Left lobe of liver (tissue), 2 donors: ENCODE measurements at regions not wholly inside any gene's neighbourhood (a gene's known extent, or its start where the extent isn't known, plus 50 kb on each side); places are given as distances from the start of the nearest gene placed in this dataset.
A peak's percentile ranks its signal among the peaks of the same experiment; 100 is the strongest.
"Not testable (repeated sequence)": the region's sequence is repeated elsewhere in the genome, so short reads cannot be mapped to it uniquely, and the experiment has no call there.

Source experiments
- ATAC-seq: fragments of 200-7000 bp; cut with Tn5 transposase; one replicate; pipeline ENCODE4 v1.9.1; 2020; ENCODE audit warnings: mild to moderate bottlenecking, moderate library complexity
- DNase-seq: peaks from one replicate; pipeline ENCODE4 v3.0.0-alpha.2; 2020; ENCODE audit warnings: low spot score
- donor health status: DM: no; HTN: no; CAD: no; lungs with moderate emphysema.
- donor health status: DM: no; HTN: yes; CAD: no.

DNA sequence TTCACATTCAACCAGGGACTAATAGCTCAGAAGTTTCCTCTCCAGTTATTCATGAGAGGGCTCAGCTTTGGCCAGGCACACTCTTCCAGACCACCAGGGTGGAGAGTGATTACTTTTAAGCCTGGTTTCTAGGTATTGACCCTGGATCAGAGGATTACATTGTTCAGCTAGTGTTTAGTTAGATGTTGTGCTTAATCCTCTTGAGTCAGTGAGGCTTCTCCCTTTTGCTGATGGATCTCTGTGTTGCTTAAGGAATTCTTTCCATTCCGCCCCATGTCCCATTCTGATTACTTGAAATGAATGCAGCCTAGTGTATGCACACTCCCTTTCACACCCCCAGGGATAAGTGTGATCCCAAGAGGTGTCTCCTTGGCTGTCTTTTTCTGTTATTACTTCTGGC, 271.7 kb upstream of the ANO5 start:
- ATAC-seq = no peak
- no peak for DNase-seq

DNA sequence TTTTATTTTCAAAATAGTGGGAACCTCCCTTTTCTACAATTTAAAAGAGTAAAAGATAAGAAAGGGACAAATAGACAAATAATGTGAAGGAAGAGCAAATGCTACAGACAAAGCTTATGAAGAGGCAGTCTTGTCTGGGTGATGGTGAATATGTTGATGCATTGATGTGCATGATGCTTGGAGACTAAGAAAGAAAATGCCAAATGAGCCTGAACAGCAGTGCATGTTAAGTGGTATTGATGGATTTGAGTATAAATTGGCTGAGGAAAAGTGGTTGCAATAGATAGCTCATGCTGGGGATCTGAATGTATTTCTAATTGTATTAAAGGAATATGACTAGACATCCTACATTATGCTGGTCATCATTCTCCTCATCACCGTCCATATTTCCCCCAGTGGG, 268.6 kb upstream of the ANO5 start:
- no peak for DNase-seq
- no peak for ATAC-seq

DNA sequence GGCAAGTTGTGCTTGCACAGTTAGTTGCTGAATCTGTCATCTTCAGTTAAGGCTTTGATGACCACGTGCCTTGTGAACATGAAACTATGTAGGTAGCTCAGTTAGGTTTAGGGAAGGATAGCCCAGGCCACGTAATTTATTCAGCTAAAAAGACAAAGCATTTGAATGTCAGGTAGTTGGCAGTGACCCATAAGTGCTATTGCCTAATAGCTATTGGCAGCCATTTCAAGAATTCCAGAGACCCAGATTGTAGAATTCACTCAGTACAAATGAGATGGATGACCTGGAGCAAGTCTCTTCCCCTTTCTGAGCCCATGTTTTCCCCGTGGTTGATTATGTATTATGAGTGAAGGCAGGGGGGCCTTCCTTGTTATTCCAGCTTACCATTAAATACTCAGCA, 265.3 kb upstream of the ANO5 start:
- no peak for ATAC-seq
- no peak for DNase-seq

DNA sequence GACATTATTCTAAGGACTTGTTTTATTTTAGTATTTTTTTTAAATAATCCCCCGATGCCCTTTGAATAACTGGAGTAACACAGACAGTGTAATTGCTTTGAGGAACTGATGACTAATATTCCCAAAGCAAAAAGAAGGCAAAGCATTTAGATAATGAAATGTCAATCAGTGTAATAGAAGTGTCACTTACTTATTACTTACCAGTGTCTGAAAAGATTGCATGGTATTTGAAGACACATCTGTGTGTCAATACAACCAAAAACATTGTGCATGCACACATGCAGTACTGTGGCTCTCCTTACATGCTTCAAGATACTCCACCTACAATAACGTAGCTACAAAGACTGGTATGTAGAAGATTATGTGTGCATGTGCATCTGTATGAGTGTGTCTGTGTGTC, 264.0 kb upstream of the ANO5 start:
- ATAC-seq (no peak), DNase-seq (no peak)

DNA sequence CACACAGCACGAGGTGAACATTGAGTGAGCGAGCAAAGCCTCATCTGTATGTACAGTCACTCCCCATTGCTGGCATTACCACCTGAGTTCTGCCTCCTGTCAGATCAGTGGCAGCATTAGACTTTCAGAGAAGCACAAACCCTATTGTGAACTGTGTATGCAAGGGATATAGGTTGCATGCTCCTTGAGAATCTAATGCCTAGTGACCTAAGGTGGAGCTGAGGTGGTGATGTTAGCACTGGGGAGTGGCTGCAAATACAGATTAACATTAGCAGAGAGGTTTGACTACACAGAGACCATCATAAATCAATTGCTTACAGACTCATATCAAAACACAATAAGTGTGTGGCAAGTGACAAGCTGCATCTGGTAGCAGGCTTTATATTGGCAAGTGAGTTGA, 262.5 kb upstream of the ANO5 start:
- DNase-seq = no peak

DNA sequence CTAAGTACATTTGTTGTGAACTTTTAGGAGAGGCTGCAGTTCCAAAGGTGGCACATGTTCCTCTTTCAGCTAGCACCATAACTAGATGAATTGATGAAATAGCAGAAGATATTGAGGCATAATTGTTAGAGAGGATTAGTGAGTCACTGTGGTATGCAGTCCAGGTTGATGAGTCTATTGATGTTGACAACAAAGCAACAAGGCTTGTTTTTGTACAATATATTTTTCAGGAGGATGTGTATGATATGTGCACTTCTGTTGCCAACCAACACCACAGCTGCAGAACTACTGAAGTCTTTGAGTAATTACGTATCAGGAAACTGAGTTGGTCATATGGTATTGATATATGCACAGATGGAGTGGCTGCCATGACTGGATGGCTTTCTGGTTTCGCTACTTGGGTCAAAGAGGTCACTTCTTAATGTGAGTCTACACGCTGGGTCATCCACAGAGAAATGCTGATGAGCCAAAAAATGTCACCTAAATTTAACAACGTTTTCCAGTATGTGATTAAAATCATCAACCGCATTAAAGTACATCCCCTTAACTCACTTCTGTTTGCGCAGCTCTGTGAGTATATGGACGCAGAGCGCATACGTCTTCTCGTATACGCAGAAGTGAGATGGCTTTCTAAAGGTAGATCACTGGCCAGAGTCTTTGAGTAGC, 261.3 kb upstream of the ANO5 start:
- no peak for ATAC-seq
- no peak for DNase-seq

More for the DNA sequence above, 262.5 kb upstream of the ANO5 start:
- no peak for ATAC-seq

DNA sequence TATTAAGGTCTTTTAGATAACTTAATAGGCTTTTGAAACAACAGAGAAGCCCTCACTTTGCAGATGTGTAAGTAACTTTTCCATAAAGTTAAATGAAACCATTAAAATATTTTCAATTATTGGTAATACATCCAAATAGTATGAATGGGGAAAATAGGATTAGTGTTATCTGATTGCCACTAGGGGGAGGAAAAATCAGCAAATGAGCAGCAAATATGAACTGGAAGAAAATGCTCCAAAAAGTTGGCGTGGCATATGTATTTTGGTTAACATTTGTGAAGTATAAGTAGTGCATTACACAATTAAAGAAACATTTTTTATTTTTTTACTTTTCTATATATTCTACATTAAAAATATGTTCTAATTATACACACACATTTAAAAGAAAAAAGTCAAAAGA, 259.8 kb upstream of the ANO5 start:
- ATAC-seq = peak; percentile 56

DNA sequence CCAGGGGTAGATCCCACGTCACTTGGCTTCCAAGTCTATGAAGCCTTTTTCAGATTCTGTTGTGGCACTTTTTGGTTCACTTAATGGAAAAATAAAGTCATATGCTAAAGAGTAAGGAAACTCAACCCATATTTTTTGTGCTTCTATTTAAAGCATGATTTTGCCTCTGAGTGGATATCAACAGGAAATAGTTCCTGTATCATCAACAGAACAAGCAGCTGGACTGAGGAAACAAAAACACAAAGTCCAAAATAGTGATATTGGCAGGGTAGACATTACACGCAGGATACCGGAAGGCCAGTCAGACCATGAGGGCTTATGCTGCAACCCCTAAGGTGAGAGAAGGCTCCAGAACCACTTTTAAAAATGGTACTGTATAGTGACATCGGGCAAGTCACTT, 248.3 kb upstream of the ANO5 start:
- DNase-seq = no peak

More for the DNA sequence above, 259.8 kb upstream of the ANO5 start:
- DNase-seq = no peak

DNA sequence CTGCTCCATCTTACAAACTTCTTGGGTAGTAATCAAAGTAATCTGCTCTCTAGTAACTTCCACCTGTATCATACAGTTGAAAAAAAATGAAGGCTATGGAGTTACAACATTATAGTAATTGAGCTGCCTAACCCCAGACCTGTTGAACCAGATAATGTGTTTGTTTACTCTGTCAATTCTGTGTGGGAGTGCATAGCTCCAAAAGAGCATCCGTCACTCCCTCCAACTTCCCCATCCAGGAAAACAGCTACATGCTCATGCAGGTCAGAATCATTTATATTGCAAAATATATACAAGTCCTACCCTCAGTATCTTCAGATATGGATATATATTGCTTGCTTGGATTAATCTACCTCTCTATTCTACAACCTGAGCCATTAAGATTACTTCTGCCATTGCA, 244.0 kb upstream of the ANO5 start:
- ATAC-seq = no peak
- no peak for DNase-seq

More for the DNA sequence above, 248.3 kb upstream of the ANO5 start:
- ATAC-seq = peak; percentile 57

DNA sequence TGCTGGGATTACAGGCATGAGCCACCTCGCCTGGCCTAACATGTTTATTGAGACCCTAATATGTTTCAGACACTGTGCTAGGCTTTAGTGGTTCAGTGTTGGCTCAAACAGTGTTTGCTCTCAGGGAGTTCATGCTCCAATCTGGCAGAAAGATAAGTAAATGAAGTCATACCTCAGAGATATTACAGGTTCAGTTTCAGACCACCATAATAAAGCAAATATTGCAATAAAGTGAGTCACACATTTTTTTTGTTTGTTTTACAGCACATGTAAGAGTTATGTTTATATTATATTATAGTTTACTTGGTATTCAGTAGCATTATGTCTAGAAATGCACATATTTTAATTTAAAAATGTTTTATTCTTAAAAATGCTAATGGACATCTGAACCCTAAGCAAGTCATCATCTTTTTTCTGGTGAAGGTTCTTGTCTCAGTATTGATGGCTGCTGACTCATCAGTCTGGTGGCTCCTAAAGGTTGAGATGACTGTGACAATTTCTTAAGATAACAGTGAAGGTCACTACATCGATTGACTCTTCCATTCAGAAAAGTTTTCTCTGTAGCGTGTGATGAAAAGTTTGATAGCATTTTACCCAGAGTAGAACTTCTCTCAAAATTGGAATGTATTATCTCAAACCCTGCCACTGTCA, 243.0 kb upstream of the ANO5 start:
- DNase-seq = no peak

DNA sequence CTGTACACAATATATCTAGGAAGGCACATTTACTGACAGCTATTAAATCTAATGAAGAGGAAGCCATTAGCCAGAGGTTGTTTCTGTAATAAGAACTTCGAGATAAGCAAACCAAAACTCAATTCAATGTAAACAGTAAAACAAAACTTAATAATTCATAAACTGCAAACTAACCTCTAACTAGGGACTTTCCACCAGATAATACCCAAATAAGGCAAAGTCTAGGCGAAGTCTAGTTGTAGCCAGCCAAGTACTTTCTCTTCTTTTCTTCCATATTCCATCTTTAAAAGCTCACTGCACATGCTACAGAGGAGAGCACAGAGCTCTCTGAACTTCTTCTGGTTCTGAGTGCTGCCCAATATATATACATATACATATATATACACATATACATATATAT, 229.9 kb upstream of the ANO5 start:
- no peak for ATAC-seq
- no peak for DNase-seq

More for the DNA sequence above, 243.0 kb upstream of the ANO5 start:
- no peak for ATAC-seq

DNA sequence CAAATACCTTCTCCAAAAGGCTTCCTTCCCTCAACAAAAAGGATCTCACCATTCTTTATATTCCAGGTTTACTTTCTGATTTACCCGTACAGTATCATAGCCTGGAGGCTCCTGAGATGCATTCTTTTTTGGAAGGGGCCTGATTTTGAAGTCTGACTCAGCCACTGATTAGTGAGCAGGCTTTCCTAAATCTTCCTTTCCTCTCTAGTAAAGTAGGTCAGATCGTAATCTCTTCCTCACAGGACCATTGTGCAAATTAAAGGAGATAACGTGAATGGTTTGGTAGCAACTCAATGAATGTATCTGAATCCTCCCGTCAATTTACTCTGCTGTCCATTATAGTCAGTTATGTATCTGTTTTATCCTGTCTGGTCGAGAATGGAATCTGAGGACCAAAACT, 227.7 kb upstream of the ANO5 start:
- ATAC-seq = no peak
- DNase-seq = no peak

DNA sequence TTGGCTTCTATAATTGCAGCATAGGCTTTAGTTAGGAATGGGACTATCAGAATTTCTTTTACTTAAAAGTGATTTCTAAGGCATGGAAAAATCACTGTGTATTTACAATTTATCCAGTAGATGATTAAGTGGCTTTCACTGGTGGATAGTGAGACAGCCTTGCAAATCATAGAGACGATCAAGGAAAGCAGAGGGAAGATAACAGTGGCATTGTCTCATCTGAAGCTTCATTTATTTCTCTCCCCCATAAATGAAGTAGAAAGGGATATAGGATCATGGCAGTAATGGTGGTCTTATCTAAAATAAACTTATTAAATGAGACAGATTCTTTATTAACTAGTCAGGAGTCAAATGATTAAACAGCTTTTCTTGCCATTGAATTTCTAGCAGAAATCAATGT, 224.2 kb upstream of the ANO5 start:
- no peak for ATAC-seq
- no peak for DNase-seq

DNA sequence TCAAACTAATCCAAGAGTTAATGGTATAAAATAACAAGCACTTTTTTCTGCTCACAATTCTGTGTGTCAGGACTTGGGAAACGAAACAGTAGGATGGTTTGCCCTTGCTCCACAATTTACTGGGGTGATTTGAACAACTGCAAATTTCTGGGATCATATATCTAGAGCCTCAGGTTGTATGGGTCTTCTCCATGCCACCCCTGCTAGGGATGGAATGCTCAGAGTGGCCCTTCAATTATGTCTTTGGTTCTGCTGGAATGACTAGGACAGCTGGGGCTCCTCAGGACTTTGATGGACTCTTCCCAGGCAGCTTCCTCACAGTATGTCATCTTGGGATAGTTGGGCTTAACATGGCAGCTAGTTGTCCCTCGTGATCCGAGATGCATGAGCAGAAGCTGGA, 223.0 kb upstream of the ANO5 start:
- DNase-seq (no peak), ATAC-seq (no peak)

DNA sequence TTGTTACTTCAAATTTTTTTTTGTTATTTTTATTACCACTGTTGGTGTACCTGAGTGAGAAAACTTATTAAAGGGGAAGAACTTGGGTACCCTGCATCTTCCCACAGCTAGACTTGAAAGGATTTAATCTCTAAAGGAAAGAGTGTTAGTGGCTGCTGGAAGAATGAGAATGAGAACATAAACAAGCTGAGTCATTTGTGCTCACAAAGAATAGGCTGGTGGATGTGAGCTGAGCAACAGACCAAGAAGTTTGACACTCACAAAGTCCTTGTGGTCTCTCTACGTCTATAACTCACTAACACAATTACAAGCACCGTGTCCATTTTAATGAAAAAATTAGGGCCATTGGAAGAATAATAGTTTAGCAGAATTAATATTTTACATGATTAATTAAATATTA, 217.6 kb upstream of the ANO5 start:
- DNase-seq (no peak), ATAC-seq (no peak)

DNA sequence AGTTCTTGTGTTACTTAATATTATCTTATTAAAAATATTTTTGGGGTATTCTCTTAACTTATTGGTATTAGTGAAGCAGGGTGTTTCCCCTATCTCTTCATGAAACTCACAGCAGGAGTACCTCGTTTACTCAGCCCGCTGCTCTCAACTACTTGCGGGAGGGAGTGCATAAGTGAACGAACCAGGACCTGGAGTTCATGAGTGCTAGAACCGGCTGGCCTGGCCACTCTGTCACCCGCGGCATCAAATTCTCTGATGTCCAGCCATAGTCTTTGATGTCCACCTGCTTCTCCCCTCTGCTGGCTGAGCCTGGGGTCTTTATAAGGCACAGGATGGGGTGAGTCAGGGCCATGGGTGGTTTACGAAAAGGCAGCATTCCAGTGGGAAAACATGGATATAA, 216.7 kb upstream of the ANO5 start:
- DNase-seq = no peak

DNA sequence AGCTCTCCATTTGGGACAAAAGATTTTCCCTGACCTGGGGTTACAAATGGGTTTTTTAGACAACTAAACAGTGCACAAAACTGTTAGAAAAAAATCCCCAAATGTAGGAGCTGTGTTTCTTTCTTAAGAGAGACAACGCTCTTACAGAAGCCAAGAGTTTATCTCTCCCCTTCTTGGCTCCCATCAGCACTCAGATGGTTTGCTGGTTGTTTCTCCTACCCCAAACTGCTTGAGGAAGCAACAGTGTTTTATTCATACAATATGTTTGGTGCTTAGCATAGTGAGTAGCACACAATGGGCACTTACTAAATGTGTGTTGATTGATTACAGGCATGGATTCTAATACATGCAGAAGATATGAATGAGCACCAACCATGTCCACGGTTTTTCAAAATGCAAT, 209.5 kb upstream of the ANO5 start:
- no peak for ATAC-seq

More for the DNA sequence above, 216.7 kb upstream of the ANO5 start:
- no peak for ATAC-seq

DNA sequence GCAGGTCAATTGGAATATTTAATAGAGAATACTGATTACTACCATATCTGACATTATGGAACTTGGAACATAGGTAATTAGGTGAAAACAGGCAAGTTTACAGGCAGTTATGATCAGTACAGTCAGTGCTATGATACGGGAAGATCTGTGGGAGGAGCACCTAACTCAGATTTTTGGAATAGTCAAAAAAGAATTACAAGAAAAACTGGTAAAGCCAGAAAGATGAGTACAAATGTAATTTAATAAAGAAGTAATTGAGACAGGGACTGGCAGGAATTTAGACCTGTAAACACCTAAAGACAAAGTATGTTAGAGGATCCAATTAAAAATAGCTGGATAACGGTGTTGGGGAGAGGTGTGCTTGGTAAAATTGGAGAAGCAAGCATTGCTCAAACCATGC, 206.5 kb upstream of the ANO5 start:
- ATAC-seq (no peak), DNase-seq (no peak)

More for the DNA sequence above, 209.5 kb upstream of the ANO5 start:
- DNase-seq = no peak

DNA sequence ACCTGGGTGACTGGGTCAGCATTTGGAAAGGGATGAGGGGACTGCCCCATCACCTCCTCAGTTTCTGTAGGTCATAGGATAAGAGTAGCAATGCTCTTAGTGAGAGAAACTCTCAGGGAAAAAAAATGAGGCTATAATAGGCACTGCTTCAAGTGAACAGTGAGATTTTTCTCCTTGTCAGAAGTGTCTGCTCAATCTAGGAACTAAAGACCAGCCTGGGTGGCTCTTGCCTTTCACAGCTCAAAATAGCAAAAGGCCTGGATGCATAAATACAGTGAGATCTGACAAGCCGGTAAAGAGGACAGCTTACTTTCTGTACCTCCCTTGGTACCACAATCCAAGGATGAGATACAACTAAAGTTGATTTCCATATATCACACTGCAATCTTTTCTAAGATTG, 205.6 kb upstream of the ANO5 start:
- no peak for ATAC-seq
- no peak for DNase-seq

DNA sequence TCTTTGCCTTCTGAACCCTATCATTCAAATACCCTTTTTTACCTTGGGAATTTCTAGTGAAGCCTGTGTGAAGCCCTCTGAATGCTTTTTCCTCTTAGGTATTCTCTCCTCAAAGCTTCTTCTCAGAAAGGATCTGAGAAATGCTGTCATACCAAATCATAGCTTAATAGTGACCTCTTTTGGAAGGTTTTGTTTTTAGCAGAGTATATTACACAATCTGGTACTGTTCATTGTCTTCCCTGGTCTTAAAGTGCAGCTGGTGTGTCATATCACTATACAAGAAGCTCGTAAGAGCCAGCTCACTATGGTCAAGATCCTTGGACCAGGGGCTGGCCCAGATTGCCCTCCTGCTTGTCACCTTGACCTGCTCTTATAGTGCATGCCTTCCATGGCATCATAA, 204.4 kb upstream of the ANO5 start:
- ATAC-seq (peak; percentile 41), DNase-seq (no peak)

DNA sequence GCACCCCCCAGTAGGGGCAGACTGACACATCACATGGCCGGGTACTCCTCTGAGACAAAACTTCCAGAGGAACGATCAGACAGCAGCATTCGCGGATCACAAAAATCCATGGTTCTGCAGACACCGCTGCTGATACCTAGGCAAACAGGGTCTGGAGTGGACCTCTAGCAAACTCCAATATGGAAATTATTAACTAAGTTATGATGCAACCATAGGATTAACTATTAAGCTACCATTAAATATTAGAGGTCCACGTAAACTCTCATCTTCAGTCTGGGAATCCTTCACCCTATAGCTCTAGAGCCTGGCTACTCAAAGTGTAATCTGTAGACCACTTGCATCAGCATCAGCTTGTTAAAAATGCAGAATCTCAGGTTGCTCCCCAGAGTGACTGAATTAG, 191.1 kb upstream of the ANO5 start:
- not testable (repeated sequence) for DNase-seq
- ATAC-seq = peak; percentile 43

DNA sequence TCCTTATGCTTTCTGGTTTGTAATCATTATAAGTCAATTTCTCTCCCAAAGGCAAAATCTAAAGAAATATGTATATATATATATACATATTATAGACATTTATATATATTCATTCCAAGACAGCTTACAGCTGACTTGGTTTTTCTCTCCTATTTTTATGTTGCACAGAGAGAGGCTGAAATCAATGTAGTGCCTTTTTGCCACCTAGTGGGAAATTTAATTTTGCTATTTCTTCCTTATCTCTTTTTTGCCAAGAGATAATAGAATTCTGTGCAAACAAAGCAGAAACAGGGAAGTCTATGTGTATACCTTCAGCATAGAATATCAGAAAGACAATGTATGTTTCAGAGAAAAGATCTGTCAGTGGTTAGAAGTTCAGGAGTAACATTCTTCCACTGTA, 186.0 kb upstream of the ANO5 start:
- ATAC-seq (no peak), DNase-seq (no peak)

DNA sequence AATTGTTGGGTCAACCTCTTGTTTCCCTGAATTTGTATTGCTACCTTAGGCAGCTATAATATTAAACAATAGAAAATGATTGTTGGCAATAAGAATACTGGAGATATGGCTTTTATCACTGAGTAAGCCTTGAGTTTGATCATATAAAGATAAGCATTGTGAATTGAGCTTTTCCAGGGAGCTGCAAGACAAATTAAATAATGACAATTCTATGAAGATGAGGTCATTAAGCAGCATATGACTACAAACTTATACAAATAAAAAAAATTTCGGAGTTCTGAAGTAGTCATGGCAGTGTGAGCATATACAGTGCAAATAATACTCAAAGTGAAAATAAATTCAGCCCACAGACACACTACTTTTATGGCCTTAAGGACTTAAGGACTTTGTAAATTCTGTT, 161.1 kb upstream of the ANO5 start:
- DNase-seq (no peak), ATAC-seq (no peak)
